GM13977 (cell line): ENCODE measurements at regions not wholly inside any gene's neighbourhood (a gene's known extent, or its start where the extent isn't known, plus 50 kb on each side); places are given as distances from the start of the nearest gene placed in this dataset.

Experiments
- DNase-seq: peaks from one replicate; pipeline ENCODE4 v3.0.0; 2012; ENCODE audit warnings: low spot score
- CTCF ChIP-seq: IDR thresholded peaks from 2 replicates; pipeline ENCODE4 v1.5.1; 2012; ENCODE audit warnings: mild to moderate bottlenecking, control low read depth; ENCODE audit not compliant: insufficient read depth; ENCODE audit errors: extremely low read depth, missing control alignments
- in situ Hi-C: fragments of 300-500 bp; cut with MboI; formaldehyde crosslinking; loops from one replicate; pipeline ENCODE4 v1.12.0; 2022; ENCODE audit warnings: low sequenced_read_pairs, low pct_unique_long_range_greater_than_20kb, mixed read lengths, inconsistent platforms; ENCODE audit not compliant: unreplicated experiment

- TF ChIP-seq CTCF: no peak
- in situ Hi-C loops: no loop called here
- no peak for DNase-seq
Measured at GRCh38 chr10:59585046-59585700, 124.5 kb downstream of the SLC16A9 start.

- in situ Hi-C loops: no loop called here
Measured at GRCh38 chr10:59582780-59583179, 126.9 kb downstream of the SLC16A9 start.

GRCh38 chr10:59582058-59582457 is 127.6 kb downstream of the SLC16A9 start:
- TF ChIP-seq CTCF: no peak
- in situ Hi-C loops: no loop called here
- DNase-seq: no peak

More at GRCh38 chr10:59582780-59583179, 126.9 kb downstream of the SLC16A9 start:
- DNase-seq: no peak
- TF ChIP-seq CTCF: no peak

- in situ Hi-C loops: no loop called here
- no peak for DNase-seq
- TF ChIP-seq CTCF: peak; percentile 13
Measured at GRCh38 chr10:59580026-59580863, 129.4 kb downstream of the SLC16A9 start.

GRCh38 chr10:59578741-59579140 is 130.9 kb downstream of the SLC16A9 start:
- in situ Hi-C loops: no loop called here
- TF ChIP-seq CTCF: no peak
- no peak for DNase-seq

- TF ChIP-seq CTCF: no peak
- in situ Hi-C loops: no loop called here
- DNase-seq: peak; percentile 9
Measured at GRCh38 chr10:59577984-59578383, 131.7 kb downstream of the SLC16A9 start.
